ENCODE measurements at regions not wholly inside any gene's neighbourhood (a gene's known extent, or its start where the extent isn't known, plus 50 kb on each side); places are given as distances from the start of the nearest gene placed in this dataset.

DNA sequence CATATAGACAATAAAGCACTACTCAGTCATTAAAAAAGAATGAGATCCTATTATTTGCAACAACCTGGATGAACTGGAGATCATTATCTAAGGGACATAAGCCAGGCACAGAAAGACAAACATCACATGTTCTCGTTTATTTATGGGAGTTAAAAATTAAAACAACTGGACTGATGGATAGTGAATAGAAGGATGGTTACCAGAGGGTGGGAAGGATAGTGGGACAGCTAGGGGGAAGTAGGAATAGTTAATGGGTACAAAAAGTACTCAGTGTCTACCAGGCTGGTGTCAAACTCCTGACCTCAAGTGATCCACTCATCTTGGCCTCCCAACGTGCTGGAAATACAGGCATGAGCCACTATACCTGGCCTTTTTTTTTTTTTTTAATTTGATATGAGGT is 56.7 kb upstream of the KTN1 start:
- Histone ChIP-seq H3K36me3 (ENCODE audit: control insufficient read depth in 2 of 2, insufficient read depth in 2 of 2, low read length in 2 of 2) (no peaks in the 10 kb centered on the region), H3K27ac (ENCODE audit: low read length) (no peak overlapping the region), H3K4me1 (ENCODE audit: control insufficient read depth, insufficient read depth, low read length) (no peaks in the 10 kb centered on the region), H3K9ac (ENCODE audit: low read length in 2 of 2) (no peak overlapping the region), H3K4me3 (ENCODE audit: low read length in 2 of 2) (no peak overlapping the region), H3K27me3 (ENCODE audit: control insufficient read depth in 1 of 2, insufficient read depth in 2 of 2, low read length in 2 of 2) (no peaks in the 10 kb centered on the region), H3K9me3 (ENCODE audit: control insufficient read depth in 2 of 2, low read length in 2 of 2) (no peaks in the 10 kb centered on the region)

Measured in stomach smooth muscle (tissue), 2 donors.